Fibroblast of pulmonary artery (primary cell): ENCODE measurements at regions not wholly inside any gene's neighbourhood (a gene's known extent, or its start where the extent isn't known, plus 50 kb on each side); places are given as distances from the start of the nearest gene placed in this dataset.
A peak's percentile ranks its signal among the peaks of the same experiment; 100 is the strongest.

Experiments
- DNase-seq: peaks from one replicate; pipeline ENCODE4 v3.0.0-alpha.2; 2010; ENCODE audit warnings: low read depth
- H3K4me3 ChIP-seq: replicated peaks from 2 replicates; pipeline ENCODE4 v1.5.1; 2011; ENCODE audit warnings: low read depth, mild to moderate bottlenecking, control low read depth, low read length, moderate library complexity
- TF ChIP-seq, protein P1 (sequence below): IDR thresholded peaks from 2 replicates; pipeline ENCODE4 v1.5.1; 2011; ENCODE audit warnings: mild to moderate bottlenecking, control low read depth, low read length, inconsistent platforms; ENCODE audit errors: missing control alignments

GRCh38 chr17:5700745-5701144, 116.4 kb upstream of the NLRP1 start:
- DNase-seq: no peak
- TF ChIP-seq, protein P1, sequence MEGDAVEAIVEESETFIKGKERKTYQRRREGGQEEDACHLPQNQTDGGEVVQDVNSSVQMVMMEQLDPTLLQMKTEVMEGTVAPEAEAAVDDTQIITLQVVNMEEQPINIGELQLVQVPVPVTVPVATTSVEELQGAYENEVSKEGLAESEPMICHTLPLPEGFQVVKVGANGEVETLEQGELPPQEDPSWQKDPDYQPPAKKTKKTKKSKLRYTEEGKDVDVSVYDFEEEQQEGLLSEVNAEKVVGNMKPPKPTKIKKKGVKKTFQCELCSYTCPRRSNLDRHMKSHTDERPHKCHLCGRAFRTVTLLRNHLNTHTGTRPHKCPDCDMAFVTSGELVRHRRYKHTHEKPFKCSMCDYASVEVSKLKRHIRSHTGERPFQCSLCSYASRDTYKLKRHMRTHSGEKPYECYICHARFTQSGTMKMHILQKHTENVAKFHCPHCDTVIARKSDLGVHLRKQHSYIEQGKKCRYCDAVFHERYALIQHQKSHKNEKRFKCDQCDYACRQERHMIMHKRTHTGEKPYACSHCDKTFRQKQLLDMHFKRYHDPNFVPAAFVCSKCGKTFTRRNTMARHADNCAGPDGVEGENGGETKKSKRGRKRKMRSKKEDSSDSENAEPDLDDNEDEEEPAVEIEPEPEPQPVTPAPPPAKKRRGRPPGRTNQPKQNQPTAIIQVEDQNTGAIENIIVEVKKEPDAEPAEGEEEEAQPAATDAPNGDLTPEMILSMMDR: no peak
- no peak overlapping the region for H3K4me3 ChIP-seq

DNA sequence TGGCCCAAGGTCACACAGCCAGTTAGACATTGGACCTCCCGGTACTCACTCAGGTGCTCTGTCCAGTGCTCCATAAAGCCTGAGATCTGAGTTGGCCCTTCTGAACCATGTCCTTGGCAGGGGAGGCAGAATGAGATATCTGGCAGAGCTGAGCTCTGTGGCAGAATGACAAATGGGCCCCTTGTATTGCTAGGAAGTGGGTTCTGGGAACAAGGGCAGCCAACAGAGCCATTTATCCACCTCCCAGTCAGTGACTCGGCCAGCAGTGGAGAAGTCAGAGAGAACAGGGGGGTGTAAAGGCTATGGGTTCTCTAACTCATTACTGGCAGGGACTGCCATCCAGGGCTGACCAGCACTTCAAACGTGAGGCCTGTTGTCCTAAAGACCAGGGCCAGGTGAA, 117.1 kb upstream of the NLRP1 start:
- DNase-seq: no peak
- H3K4me3 ChIP-seq: no peak overlapping the region
- TF ChIP-seq, protein P1: no peak

- H3K4me3 ChIP-seq: no peak overlapping the region
- TF ChIP-seq, protein P1: no peak
- no peak for DNase-seq
These were observed 118.7 kb upstream of the NLRP1 start for GRCh38 chr17:5702951-5703510.

- TF ChIP-seq, protein P1: no peak
- DNase-seq: no peak
- no peak overlapping the region for H3K4me3 ChIP-seq
These were observed 119.4 kb upstream of the NLRP1 start for GRCh38 chr17:5703736-5704135.

GRCh38 chr17:5705081-5705875, 121.0 kb upstream of the NLRP1 start:
- H3K4me3 ChIP-seq: no peak overlapping the region
- DNase-seq: peak; percentile 11
- TF ChIP-seq, protein P1: peak; percentile 48

GRCh38 chr17:5705876-5706576, 121.7 kb upstream of the NLRP1 start:
- TF ChIP-seq, protein P1: no peak
- no peak for DNase-seq
- no peak overlapping the region for H3K4me3 ChIP-seq
